OCI-LY1 (cell line): ENCODE measurements at regions not wholly inside any gene's neighbourhood (a gene's known extent, or its start where the extent isn't known, plus 50 kb on each side); places are given as distances from the start of the nearest gene placed in this dataset.

Experiments used
- H2AFZ ChIP-seq: fragments of 200-600 bp; sonication (generic), shearing (Covaris generic); 2 replicates; pipeline ENCODE4 v1.6.0; 2014; ENCODE audit warnings: antibody characterized with exemption, mild to moderate bottlenecking, low read length
- H3F3A ChIP-seq: fragments of 200-600 bp; sonication (generic), shearing (Covaris generic); 2 replicates; pipeline ENCODE4 v1.6.0; 2014; ENCODE audit warnings: mild to moderate bottlenecking, antibody characterized with exemption, low read length, moderate library complexity; ENCODE audit not compliant: insufficient read depth
- H3K27ac ChIP-seq: fragments of 200-600 bp; sonication (generic); 2 replicates; pipeline ENCODE4 v1.5.1; 2014; ENCODE audit warnings: low read length, mixed run types, mild to moderate bottlenecking, low read depth; ENCODE audit not compliant: poor library complexity, severe bottlenecking
- H3K27me3 ChIP-seq: fragments of 200-600 bp; sonication (generic); 2 replicates; pipeline ENCODE4 v1.6.0; 2014; ENCODE audit warnings: antibody characterized with exemption, mild to moderate bottlenecking, low read length, moderate library complexity; ENCODE audit not compliant: insufficient read depth
- H3K36me3 ChIP-seq: fragments of 200-600 bp; sonication (generic); 2 replicates; pipeline ENCODE4 v1.6.1; 2014; ENCODE audit warnings: mild to moderate bottlenecking, antibody characterized with exemption, low read length, moderate library complexity, mixed read lengths; ENCODE audit not compliant: insufficient read depth
- H3K4me1 ChIP-seq: fragments of 200-600 bp; sonication (generic); 2 replicates; pipeline ENCODE4 v1.5.1; 2014; ENCODE audit warnings: mild to moderate bottlenecking, low read length, moderate library complexity; ENCODE audit not compliant: insufficient read depth, severe bottlenecking
- H3K4me2 ChIP-seq: fragments of 200-600 bp; sonication (generic), shearing (Covaris generic); 2 replicates; pipeline ENCODE4 v1.6.1; 2014; ENCODE audit warnings: low read length
- H3K4me3 ChIP-seq: fragments of 200-600 bp; sonication (generic); 2 replicates; pipeline ENCODE4 v1.5.1; 2014; ENCODE audit warnings: low read length, low read depth, mild to moderate bottlenecking, mixed read lengths; ENCODE audit not compliant: poor library complexity, severe bottlenecking
- H3K79me2 ChIP-seq: fragments of 200-600 bp; shearing (Covaris generic); 2 replicates; pipeline ENCODE4 v1.6.1; 2016; ENCODE audit warnings: mixed run types, low read length, mixed read lengths; ENCODE audit not compliant: insufficient read depth
- H3K9ac ChIP-seq: fragments of 200-600 bp; sonication (generic), shearing (Covaris generic); 2 replicates; pipeline ENCODE4 v1.6.1; 2014; ENCODE audit warnings: mild to moderate bottlenecking, low read length, mixed read lengths
- H3K9me2 ChIP-seq: fragments of 200-600 bp; sonication (generic), shearing (Covaris generic); 2 replicates; pipeline ENCODE4 v1.6.1; 2014; ENCODE audit warnings: low read depth, mild to moderate bottlenecking, low read length, mixed read lengths
- H3K9me3 ChIP-seq: fragments of 200-600 bp; shearing (Covaris generic); 2 replicates; pipeline ENCODE4 v1.6.1; 2014; ENCODE audit warnings: low read length, mixed read lengths
- H4K20me1 ChIP-seq: fragments of 200-600 bp; sonication (generic), shearing (Covaris generic); 2 replicates; pipeline ENCODE4 v1.6.0; 2016; ENCODE audit warnings: mild to moderate bottlenecking, low read length; ENCODE audit not compliant: insufficient read depth
- EZH2 ChIP-seq: fragments of 200-600 bp; sonication (generic), shearing (Covaris generic); IDR thresholded peaks from 2 replicates; pipeline ENCODE4 v1.8.0; 2017; ENCODE audit warnings: borderline replicate concordance, mixed run types, mild to moderate bottlenecking, antibody characterized with exemption, low read length, moderate library complexity, mixed read lengths
- TF ChIP-seq, protein P1 (sequence below): fragments of 200-600 bp; sonication (generic), shearing (Covaris generic); IDR thresholded peaks from 2 replicates; pipeline ENCODE4 v1.5.1; 2017; ENCODE audit warnings: mild to moderate bottlenecking, antibody characterized with exemption, low read length, moderate library complexity, mixed read lengths

DNA sequence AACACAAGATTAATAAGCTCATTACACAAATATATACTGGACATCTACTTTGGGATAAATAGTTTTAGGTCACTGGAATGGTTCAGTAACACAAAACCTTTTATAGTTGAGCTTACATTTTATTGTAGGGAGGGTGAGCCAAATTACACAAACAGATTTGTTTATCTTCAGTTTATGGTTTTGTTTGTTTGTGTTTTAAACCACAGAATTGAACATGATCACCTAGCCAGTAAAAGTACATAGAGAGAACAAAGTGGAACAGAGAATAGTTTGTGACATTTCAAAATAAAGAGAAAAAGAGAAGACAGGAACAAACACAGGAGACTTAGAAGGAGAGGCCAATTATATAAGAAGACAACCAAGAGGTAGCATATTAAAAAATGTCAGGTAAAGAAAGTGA lies 1930.2 kb upstream of the PCDH20 start:
- Histone ChIP-seq H4K20me1 (no peaks in the 10 kb centered on the region), H3K4me3 (no peak overlapping the region), H2AFZ (no peak overlapping the region), H3K9me3 (no peaks in the 10 kb centered on the region), H3K4me1 (no peaks in the 10 kb centered on the region), H3K9ac (no peak overlapping the region), H3K27ac (no peak overlapping the region), H3K9me2 (no peaks in the 10 kb centered on the region), H3K27me3 (no peaks in the 10 kb centered on the region), H3K4me2 (no peak overlapping the region), H3K36me3 (no peaks in the 10 kb centered on the region), H3F3A (no peaks in the 10 kb centered on the region), H3K79me2 (no peaks in the 10 kb centered on the region)
- no peak for TF ChIP-seq EZH2
- TF ChIP-seq, protein P1, sequence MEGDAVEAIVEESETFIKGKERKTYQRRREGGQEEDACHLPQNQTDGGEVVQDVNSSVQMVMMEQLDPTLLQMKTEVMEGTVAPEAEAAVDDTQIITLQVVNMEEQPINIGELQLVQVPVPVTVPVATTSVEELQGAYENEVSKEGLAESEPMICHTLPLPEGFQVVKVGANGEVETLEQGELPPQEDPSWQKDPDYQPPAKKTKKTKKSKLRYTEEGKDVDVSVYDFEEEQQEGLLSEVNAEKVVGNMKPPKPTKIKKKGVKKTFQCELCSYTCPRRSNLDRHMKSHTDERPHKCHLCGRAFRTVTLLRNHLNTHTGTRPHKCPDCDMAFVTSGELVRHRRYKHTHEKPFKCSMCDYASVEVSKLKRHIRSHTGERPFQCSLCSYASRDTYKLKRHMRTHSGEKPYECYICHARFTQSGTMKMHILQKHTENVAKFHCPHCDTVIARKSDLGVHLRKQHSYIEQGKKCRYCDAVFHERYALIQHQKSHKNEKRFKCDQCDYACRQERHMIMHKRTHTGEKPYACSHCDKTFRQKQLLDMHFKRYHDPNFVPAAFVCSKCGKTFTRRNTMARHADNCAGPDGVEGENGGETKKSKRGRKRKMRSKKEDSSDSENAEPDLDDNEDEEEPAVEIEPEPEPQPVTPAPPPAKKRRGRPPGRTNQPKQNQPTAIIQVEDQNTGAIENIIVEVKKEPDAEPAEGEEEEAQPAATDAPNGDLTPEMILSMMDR, result no peak

DNA sequence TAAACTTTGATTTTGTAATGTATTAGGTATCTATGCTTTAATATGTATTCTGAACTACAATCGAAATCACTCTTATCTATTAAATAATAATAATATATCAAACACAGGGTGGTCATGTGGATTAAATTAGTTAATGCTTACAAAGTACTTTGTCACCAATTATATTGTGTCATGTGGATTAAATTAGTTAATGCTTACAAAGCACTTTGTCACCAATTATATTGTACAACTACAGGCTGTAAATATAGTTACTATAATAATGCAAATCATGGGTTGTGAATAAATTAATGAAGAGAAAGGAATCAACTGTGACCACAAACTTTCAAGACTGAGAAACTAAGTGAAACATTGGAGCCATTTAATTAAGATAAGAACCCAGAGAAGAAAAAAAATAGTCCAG lies 1929.1 kb upstream of the PCDH20 start:
- H3K36me3 ChIP-seq, result no peaks in the 10 kb centered on the region
- no peaks in the 10 kb centered on the region for H3K79me2 ChIP-seq
- TF ChIP-seq EZH2, result no peak
- TF ChIP-seq, protein P1, result no peak
- no peaks in the 10 kb centered on the region for H3K4me1 ChIP-seq
- no peak overlapping the region for H3K9ac ChIP-seq
- no peaks in the 10 kb centered on the region for H3K9me3 ChIP-seq
- no peak overlapping the region for H3K4me2 ChIP-seq
- no peak overlapping the region for H2AFZ ChIP-seq
- H3K27ac ChIP-seq, result no peak overlapping the region
- H3K4me3 ChIP-seq, result no peak overlapping the region
- no peaks in the 10 kb centered on the region for H4K20me1 ChIP-seq
- no peaks in the 10 kb centered on the region for H3K9me2 ChIP-seq
- H3K27me3 ChIP-seq, result no peaks in the 10 kb centered on the region
- H3F3A ChIP-seq, result no peaks in the 10 kb centered on the region

DNA sequence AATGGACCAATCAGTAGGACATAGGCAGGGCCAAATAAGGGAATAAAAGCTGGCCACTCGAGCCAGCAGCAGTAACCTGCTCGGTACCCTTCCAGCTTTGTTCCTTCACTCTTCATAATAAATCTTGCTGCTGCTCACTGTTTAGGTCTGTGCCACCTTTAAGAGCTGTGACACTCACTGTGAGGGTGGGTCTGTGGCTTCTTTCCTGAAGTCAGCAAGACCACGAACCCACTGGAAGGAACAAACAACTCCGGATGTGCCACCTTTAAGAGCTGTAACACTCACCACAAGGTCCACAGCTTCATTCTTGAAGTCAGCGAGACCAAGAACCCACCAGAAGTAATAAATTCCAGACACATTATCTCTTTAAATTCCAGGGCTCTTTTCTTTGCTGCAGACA lies 1922.3 kb upstream of the PCDH20 start:
- Histone ChIP-seq H3K9me2 (no peaks in the 10 kb centered on the region), H2AFZ (no peak overlapping the region), H3K27ac (no peak overlapping the region), H4K20me1 (no peaks in the 10 kb centered on the region), H3K9ac (no peak overlapping the region), H3K36me3 (no peaks in the 10 kb centered on the region), H3K27me3 (no peaks in the 10 kb centered on the region), H3F3A (no peaks in the 10 kb centered on the region), H3K9me3 (no peaks in the 10 kb centered on the region), H3K4me2 (no peak overlapping the region), H3K4me1 (no peaks in the 10 kb centered on the region), H3K79me2 (no peaks in the 10 kb centered on the region), H3K4me3 (no peak overlapping the region)
- TF ChIP-seq, protein P1, result no peak
- TF ChIP-seq EZH2, result no peak
